Stimulated activated CD8-positive, alpha-beta memory T cell treated with anti-CD3 and anti-CD28 coated beads, Interleukin-2, amount 100 ng/mL, for 1 hour (primary cell): ENCODE measurements at regions not wholly inside any gene's neighbourhood (a gene's known extent, or its start where the extent isn't known, plus 50 kb on each side); places are given as distances from the start of the nearest gene placed in this dataset.

ENCODE experiments used
- DNase-seq, 2 donors: peaks; one replicate each; pipeline ENCODE4 v3.0.0-alpha.2; 2020; ENCODE audit warnings: low read depth in 2 of 2

- peak in 1 of 2 donors; percentile 4 for DNase-seq
Measured at GRCh38 chr3:70120357-70120966, 120.9 kb downstream of the SAMMSON start.

DNA sequence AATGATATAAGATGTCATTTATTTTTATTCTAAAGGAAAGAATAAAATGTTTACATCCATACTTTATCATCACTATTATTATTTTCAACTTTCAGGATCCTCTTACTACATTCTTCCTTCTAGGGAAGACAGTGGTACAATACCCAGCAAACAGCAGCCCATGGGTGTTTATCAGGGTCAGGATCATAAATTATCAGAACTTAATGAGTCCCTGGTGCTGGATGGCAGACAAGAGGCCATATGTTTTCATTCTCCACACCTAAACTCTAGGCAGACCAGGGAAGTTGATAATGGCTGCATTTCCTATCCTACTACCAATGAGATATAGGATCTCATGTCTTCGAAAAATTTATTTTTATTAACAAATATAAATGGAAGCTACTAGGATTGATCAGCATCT is 127.7 kb downstream of the SAMMSON start:
- DNase-seq, result no peak

- DNase-seq, result no peak
Measured at GRCh38 chr3:70137366-70137765, 137.8 kb downstream of the SAMMSON start.

- DNase-seq, result no peak
Measured at GRCh38 chr3:70138606-70139005, 139.1 kb downstream of the SAMMSON start.
